DOHH2 (cell line): ENCODE measurements at regions not wholly inside any gene's neighbourhood (a gene's known extent, or its start where the extent isn't known, plus 50 kb on each side); places are given as distances from the start of the nearest gene placed in this dataset.

Experiments used
- H3F3A ChIP-seq: fragments of 200-600 bp; sonication (generic), shearing (Covaris generic); 2 replicates; pipeline ENCODE4 v1.6.0; 2016; ENCODE audit warnings: antibody characterized with exemption, mild to moderate bottlenecking; ENCODE audit not compliant: control insufficient read depth, insufficient read depth
- H3K27ac ChIP-seq: fragments of 200-600 bp; sonication (generic); 2 replicates; pipeline ENCODE4 v1.5.1; 2014; ENCODE audit warnings: low read depth, mild to moderate bottlenecking, low read length, moderate library complexity
- H3K27me3 ChIP-seq: fragments of 200-600 bp; sonication (generic); 2 replicates; pipeline ENCODE4 v1.6.1; 2014; ENCODE audit warnings: mild to moderate bottlenecking, low read length, mixed read lengths; ENCODE audit not compliant: control insufficient read depth
- H3K36me3 ChIP-seq: fragments of 200-600 bp; sonication (generic); 2 replicates; pipeline ENCODE4 v1.6.1; 2014; ENCODE audit warnings: mild to moderate bottlenecking, low read length, moderate library complexity, mixed read lengths; ENCODE audit not compliant: control insufficient read depth
- H3K4me1 ChIP-seq: fragments of 200-600 bp; sonication (generic); 2 replicates; pipeline ENCODE4 v1.6.1; 2014; ENCODE audit warnings: mild to moderate bottlenecking, low read length, mixed read lengths; ENCODE audit not compliant: control insufficient read depth
- H3K4me2 ChIP-seq: fragments of 200-600 bp; sonication (generic); 2 replicates; pipeline ENCODE4 v1.6.0; 2014; ENCODE audit warnings: mild to moderate bottlenecking, low read length, moderate library complexity
- H3K4me3 ChIP-seq: fragments of 200-600 bp; sonication (generic); 2 replicates; pipeline ENCODE4 v1.5.1; 2014; ENCODE audit warnings: mild to moderate bottlenecking, low read length, mixed read lengths
- H3K79me2 ChIP-seq: fragments of 200-600 bp; sonication (generic); 2 replicates; pipeline ENCODE4 v1.6.1; 2014; ENCODE audit warnings: mild to moderate bottlenecking, low read length, mixed read lengths; ENCODE audit not compliant: control insufficient read depth
- H3K9me2 ChIP-seq: fragments of 200-600 bp; sonication (generic); replicated peaks from 2 replicates; pipeline ENCODE4 v1.6.1; 2014; ENCODE audit warnings: mild to moderate bottlenecking, low read length, mixed read lengths; ENCODE audit not compliant: control insufficient read depth
- H3K9me3 ChIP-seq: fragments of 200-600 bp; sonication (generic); 2 replicates; pipeline ENCODE4 v1.6.1; 2014; ENCODE audit warnings: antibody characterized with exemption, low read length, mixed read lengths; ENCODE audit not compliant: control insufficient read depth, insufficient read depth
- H4K20me1 ChIP-seq: fragments of 200-600 bp; sonication (generic); 2 replicates; pipeline ENCODE4 v1.6.0; 2014; ENCODE audit warnings: low read depth, mild to moderate bottlenecking, antibody characterized with exemption, low read length, moderate library complexity; ENCODE audit not compliant: control insufficient read depth, insufficient read depth
- EZH2phosphoT487 ChIP-seq: fragments of 200-600 bp; sonication (generic); IDR thresholded peaks from 2 replicates; pipeline ENCODE4 v1.6.1; 2017; ENCODE audit warnings: borderline replicate concordance, mild to moderate bottlenecking, antibody characterized with exemption, low read length, moderate library complexity, mixed read lengths
- TF ChIP-seq, protein P1 (sequence below): fragments of 200-600 bp; sonication (generic); IDR thresholded peaks from one replicate; pipeline ENCODE4 v1.5.1; 2014; ENCODE audit warnings: antibody characterized with exemption, mild to moderate bottlenecking, low read depth, low read length; ENCODE audit not compliant: poor library complexity, severe bottlenecking

DNA sequence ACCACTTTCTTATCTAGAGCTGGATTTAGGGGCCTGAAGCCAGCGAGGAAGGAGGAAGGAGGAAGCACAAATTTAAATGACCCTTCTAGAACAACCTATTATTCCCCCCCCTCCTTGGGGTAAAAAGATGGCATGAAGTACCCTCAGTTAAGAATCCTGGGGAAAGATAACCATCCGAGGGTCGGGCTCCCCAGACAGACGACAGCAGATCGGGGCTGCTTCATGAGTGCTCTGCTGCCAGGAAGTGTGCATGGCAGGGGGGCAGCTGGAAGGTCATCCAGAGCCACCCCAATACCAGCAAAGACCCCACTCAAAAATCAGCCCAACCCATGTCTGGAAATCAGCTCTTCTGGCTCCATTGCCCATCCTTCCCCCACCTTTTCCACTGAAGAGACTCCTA lies 207.5 kb downstream of the CTTN start:
- no peak overlapping the region for H3K27ac ChIP-seq
- H3K79me2 ChIP-seq = no peaks in the 10 kb centered on the region
- no peaks in the 10 kb centered on the region for H4K20me1 ChIP-seq
- H3K4me2 ChIP-seq = no peak overlapping the region
- H3K4me1 ChIP-seq = no peaks in the 10 kb centered on the region; the same call in 1 of the 2 replicates
- H3K9me2 ChIP-seq = no peaks in the 10 kb centered on the region
- no peaks in the 10 kb centered on the region for H3K9me3 ChIP-seq
- H3K27me3 ChIP-seq = peaks cover 6% of the 10 kb centered on the region; the same call in 1 of the 2 replicates
- TF ChIP-seq EZH2phosphoT487 = no peak
- TF ChIP-seq, protein P1, sequence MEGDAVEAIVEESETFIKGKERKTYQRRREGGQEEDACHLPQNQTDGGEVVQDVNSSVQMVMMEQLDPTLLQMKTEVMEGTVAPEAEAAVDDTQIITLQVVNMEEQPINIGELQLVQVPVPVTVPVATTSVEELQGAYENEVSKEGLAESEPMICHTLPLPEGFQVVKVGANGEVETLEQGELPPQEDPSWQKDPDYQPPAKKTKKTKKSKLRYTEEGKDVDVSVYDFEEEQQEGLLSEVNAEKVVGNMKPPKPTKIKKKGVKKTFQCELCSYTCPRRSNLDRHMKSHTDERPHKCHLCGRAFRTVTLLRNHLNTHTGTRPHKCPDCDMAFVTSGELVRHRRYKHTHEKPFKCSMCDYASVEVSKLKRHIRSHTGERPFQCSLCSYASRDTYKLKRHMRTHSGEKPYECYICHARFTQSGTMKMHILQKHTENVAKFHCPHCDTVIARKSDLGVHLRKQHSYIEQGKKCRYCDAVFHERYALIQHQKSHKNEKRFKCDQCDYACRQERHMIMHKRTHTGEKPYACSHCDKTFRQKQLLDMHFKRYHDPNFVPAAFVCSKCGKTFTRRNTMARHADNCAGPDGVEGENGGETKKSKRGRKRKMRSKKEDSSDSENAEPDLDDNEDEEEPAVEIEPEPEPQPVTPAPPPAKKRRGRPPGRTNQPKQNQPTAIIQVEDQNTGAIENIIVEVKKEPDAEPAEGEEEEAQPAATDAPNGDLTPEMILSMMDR = no peak
- no peaks in the 10 kb centered on the region for H3F3A ChIP-seq
- no peaks in the 10 kb centered on the region for H3K36me3 ChIP-seq
- no peak overlapping the region for H3K4me3 ChIP-seq

DNA sequence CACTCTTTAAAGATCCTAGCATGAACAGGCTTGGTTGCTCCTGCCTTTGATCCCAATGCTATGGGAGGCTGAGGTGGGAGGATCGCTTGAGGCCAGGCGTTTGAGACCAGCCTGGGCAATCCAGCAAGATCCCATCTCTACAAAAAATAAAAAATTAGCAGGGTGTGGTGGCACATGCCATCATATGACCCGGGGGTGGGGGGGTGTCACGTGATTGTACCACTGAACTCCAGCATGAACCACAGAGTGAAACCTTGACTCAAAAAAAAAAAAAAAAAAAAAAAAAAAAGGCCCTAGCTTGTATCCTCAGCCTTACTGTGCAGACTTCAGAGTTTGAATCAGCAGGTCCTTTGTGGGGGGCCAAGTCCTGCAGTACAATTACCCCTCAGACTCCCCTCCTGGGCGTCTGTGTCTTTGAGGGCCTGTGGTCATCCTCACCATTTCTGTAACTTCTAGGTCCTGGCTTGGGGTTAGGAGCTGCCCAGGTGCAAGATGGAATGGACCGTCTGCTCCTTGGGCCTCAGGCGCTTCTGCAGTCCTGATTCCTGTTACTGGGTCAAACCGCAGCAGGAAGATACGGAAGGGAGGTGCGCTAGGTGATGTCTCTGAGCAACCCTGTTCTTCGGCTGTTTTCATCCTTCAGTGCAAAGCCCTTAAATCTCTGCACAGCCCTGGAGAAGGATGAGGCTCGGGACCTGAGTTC lies 208.1 kb downstream of the CTTN start:
- H3K4me2 ChIP-seq = no peak overlapping the region
- H3K4me1 ChIP-seq = no peaks in the 10 kb centered on the region; the same call in 1 of the 2 replicates
- no peaks in the 10 kb centered on the region for H3F3A ChIP-seq
- no peaks in the 10 kb centered on the region for H3K9me3 ChIP-seq
- TF ChIP-seq, protein P1 = no peak
- TF ChIP-seq EZH2phosphoT487 = no peak
- H3K79me2 ChIP-seq = no peaks in the 10 kb centered on the region
- H3K27ac ChIP-seq = no peak overlapping the region
- H3K4me3 ChIP-seq = no peak overlapping the region
- H3K36me3 ChIP-seq = no peaks in the 10 kb centered on the region
- H3K27me3 ChIP-seq = peaks cover 8% of the 10 kb centered on the region; the same call in 1 of the 2 replicates
- no peaks in the 10 kb centered on the region for H4K20me1 ChIP-seq
- no peaks in the 10 kb centered on the region for H3K9me2 ChIP-seq

DNA sequence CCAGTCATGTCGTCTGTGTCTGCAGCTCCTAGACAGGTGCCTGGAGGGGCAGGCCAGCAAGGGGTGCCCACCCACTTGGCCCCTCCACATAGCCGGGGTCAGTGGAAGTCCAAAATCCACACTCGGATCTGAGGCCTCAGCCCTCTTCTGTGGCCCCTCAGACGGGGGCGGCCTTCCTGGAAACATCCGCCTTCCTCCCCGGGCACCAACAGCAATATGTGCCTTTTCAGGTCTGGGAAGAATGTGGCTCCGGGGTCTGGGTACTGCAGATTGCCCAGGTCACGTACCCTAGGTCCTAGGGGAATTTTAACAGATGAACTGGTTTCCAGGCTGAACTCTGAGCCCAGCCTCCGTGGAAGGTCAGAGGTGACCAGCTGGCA lies 208.6 kb downstream of the CTTN start:
- Histone ChIP-seq H3K9me3 (no peaks in the 10 kb centered on the region), H3K9me2 (no peaks in the 10 kb centered on the region), H3F3A (no peaks in the 10 kb centered on the region), H3K27me3 (peaks cover 8% of the 10 kb centered on the region; the same call in 1 of the 2 replicates), H3K4me1 (no peaks in the 10 kb centered on the region; the same call in 1 of the 2 replicates), H3K4me3 (no peak overlapping the region), H3K79me2 (no peaks in the 10 kb centered on the region), H3K36me3 (no peaks in the 10 kb centered on the region), H3K27ac (no peak overlapping the region), H3K4me2 (no peak overlapping the region), H4K20me1 (no peaks in the 10 kb centered on the region)
- TF ChIP-seq, protein P1 = no peak
- no peak for TF ChIP-seq EZH2phosphoT487
